Endothelial cell of umbilical vein (primary cell): ENCODE measurements at regions not wholly inside any gene's neighbourhood (a gene's known extent, or its start where the extent isn't known, plus 50 kb on each side); places are given as distances from the start of the nearest gene placed in this dataset.
A peak's percentile ranks its signal among the peaks of the same experiment; 100 is the strongest.
"Not testable (repeated sequence)": the region's sequence is repeated elsewhere in the genome, so short reads cannot be mapped to it uniquely, and the experiment has no call there.

ENCODE experiments used
- BruUV-seq: library from RNA; stranded (reverse); fragments of 400-500 nt; replicated peaks from 2 replicates; lab custom pipeline; 2021; lab: Mats Ljungman, UMichigan
- CTCF ChIA-PET: fragments of 300-600, 350-600 bp; sonication (Branson Sonifier 250); formaldehyde crosslinking; loops from one replicate; lab custom pipeline; 2021; ENCODE audit warnings: antibody characterized with exemption, inconsistent platforms; lab: Charles Lee
- POLR2A ChIA-PET: fragments of 300-600, 350-600 bp; sonication (Branson Sonifier 250); formaldehyde crosslinking; loops from one replicate; lab custom pipeline; 2021; ENCODE audit warnings: antibody characterized with exemption, inconsistent platforms; lab: Charles Lee
- DNase-seq: peaks from one replicate; pipeline ENCODE4 v3.0.0-alpha.2; 2011; ENCODE audit warnings: low read depth, low spot score
- FAIRE-seq: peaks from 2 replicates; lab custom pipeline; 2011; peaks lifted over from hg19 to GRCh38; lab: Jason Lieb, UNC
- H2AFZ ChIP-seq: 2 replicates; pipeline ENCODE4 v1.6.0; 2012; ENCODE audit warnings: low read depth, low read length, control low read depth, inconsistent platforms
- H3K27ac ChIP-seq: 2 replicates; pipeline ENCODE4 v1.5.1; 2011; ENCODE audit warnings: low read depth, mild to moderate bottlenecking, control low read depth, low read length, moderate library complexity; ENCODE audit not compliant: insufficient read depth
- H3K27me3 ChIP-seq, 2 experiments: 2 replicates each; pipeline versions ENCODE4 v1.6.0 to v1.6.1; 2011; ENCODE audit warnings: low read length in 2 of 2, mixed read lengths in 1 of 2; ENCODE audit not compliant: control insufficient read depth in 2 of 2, insufficient read depth in 2 of 2
- H3K36me3 ChIP-seq, 2 experiments: 2 replicates in 1 of 2; 3 replicates in 1 of 2; pipeline ENCODE4 v1.5.1; 2011; ENCODE audit warnings: low read length in 2 of 2, mild to moderate bottlenecking in 1 of 2, moderate library complexity in 1 of 2; ENCODE audit not compliant: control insufficient read depth in 2 of 2, insufficient read depth in 2 of 2; ENCODE audit errors: extremely low read depth in 1 of 2
- H3K4me1 ChIP-seq: 3 replicates; pipeline ENCODE4 v1.5.1; 2011; ENCODE audit warnings: mild to moderate bottlenecking, low read length; ENCODE audit not compliant: control insufficient read depth, insufficient read depth; ENCODE audit errors: extremely low read depth
- H3K4me2 ChIP-seq: 2 replicates; pipeline ENCODE4 v1.6.1; 2011; ENCODE audit warnings: low read length, control low read depth, mixed read lengths; ENCODE audit not compliant: insufficient read depth
- H3K4me3 ChIP-seq, 3 experiments: fragments of 200-600 bp in 1 of 3; sonication (generic), shearing (Covaris generic) in 1 of 3; replicated peaks in 1 of 3; 2 replicates each; pipeline ENCODE4 v1.5.1; 2011 to 2016; ENCODE audit warnings: control low read depth in 3 of 3, low read length in 3 of 3, mild to moderate bottlenecking in 2 of 3, inconsistent platforms in 1 of 3, low read depth in 1 of 3, moderate library complexity in 1 of 3; ENCODE audit not compliant: insufficient read depth in 1 of 3
- H3K79me2 ChIP-seq: 2 replicates; pipeline ENCODE4 v1.6.0; 2012; ENCODE audit warnings: low read length, inconsistent platforms; ENCODE audit not compliant: control insufficient read depth, insufficient read depth
- H3K9ac ChIP-seq: replicated peaks from 2 replicates; pipeline ENCODE3; 2011; ENCODE audit warnings: low read length, control low read depth; ENCODE audit not compliant: insufficient read depth; ENCODE audit errors: extremely low read depth
- H3K9me1 ChIP-seq: replicated peaks from 3 replicates; pipeline ENCODE4 v1.6.0; 2011; ENCODE audit warnings: mild to moderate bottlenecking, low read length; ENCODE audit not compliant: control insufficient read depth, insufficient read depth; ENCODE audit errors: extremely low read depth
- H3K9me3 ChIP-seq: replicated peaks from 2 replicates; pipeline ENCODE4 v1.5.1; 2012; ENCODE audit warnings: low read length, inconsistent platforms; ENCODE audit not compliant: control insufficient read depth, insufficient read depth
- H4K20me1 ChIP-seq: replicated peaks from 2 replicates; pipeline ENCODE3; 2011; ENCODE audit warnings: mild to moderate bottlenecking, low read length; ENCODE audit not compliant: control insufficient read depth, insufficient read depth; ENCODE audit errors: extremely low read depth
- FOS ChIP-seq: IDR thresholded peaks from 2 replicates; pipeline ENCODE4 v1.6.1; 2011; ENCODE audit warnings: mild to moderate bottlenecking, low read length, moderate library complexity, borderline replicate concordance; ENCODE audit not compliant: insufficient read depth
- GATA2 ChIP-seq: IDR thresholded peaks from 2 replicates; pipeline ENCODE4 v1.7.0; 2011; ENCODE audit warnings: low read depth, mild to moderate bottlenecking, moderate library complexity, mixed read lengths, low read length; ENCODE audit not compliant: insufficient read length, insufficient read depth
- JUN ChIP-seq: IDR thresholded peaks from 2 replicates; pipeline ENCODE4 v1.6.1; 2011; ENCODE audit warnings: borderline replicate concordance, low read depth; ENCODE audit not compliant: insufficient read length, insufficient read depth
- MYC ChIP-seq: IDR thresholded peaks from one replicate; pipeline ENCODE4 v1.6.1; 2011; ENCODE audit warnings: mild to moderate bottlenecking, low read depth, low read length
- POLR2A ChIP-seq: IDR thresholded peaks from 2 replicates; pipeline ENCODE4 v1.6.1; 2012; ENCODE audit warnings: low read depth, mild to moderate bottlenecking, control low read depth, low read length
- dilution Hi-C: fragments of 300-500 bp; cut with MboI; formaldehyde crosslinking; loops from one replicate; pipeline ENCODE4 v1.15.0; 2019; ENCODE audit warnings: low sequenced_read_pairs; ENCODE audit not compliant: extremely low pct_ligation_motif_present
- intact Hi-C: fragments of 100-400 bp; cut with micrococcal nuclease; formaldehyde crosslinking; loops from one replicate; pipeline ENCODE4 v1.10.0; 2022
- TF ChIP-seq, protein P1 (sequence below), 2 donors: IDR thresholded peaks; 1 replicate in 1 of 2; 2 replicates in 1 of 2; pipeline ENCODE4 v1.5.1; 2011; ENCODE audit warnings: low read length in 2 of 2, mild to moderate bottlenecking in 2 of 2, moderate library complexity in 2 of 2, control low read depth in 1 of 2, inconsistent platforms in 1 of 2, low read depth in 1 of 2; ENCODE audit not compliant: insufficient read depth in 1 of 2; ENCODE audit errors: extremely low read depth in 1 of 2
- TF ChIP-seq, protein P2 (sequence below): IDR thresholded peaks from 2 replicates; pipeline ENCODE4 v1.6.1; 2011; ENCODE audit not compliant: insufficient read depth, insufficient read length

DNA sequence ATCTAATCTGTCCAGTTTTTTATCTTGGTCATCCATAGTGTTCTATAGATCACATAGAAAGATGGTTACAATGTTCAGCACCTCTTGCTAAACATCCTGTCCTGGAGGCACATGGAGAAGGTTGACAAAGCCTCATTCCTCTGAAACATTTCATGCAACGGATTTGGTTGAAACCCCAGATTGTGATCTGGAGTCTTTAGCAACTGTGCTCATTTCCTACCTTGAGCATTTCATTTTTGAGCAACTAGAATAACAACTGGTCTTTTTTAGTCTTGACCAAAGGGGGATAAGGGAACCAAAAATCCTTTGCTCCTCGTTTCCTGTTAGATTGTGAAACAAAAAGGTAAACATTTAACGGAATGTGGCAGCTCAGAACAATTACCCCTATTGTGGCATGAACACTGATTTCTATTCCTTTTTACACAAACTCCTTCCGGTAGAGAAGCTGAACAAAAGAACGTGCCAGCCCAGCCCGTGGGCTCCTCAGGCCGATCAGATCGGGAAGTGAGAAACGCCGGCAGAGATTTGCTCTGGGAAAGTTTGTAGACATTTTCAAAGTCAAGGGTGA, 94.7 kb upstream of the ERRFI1 start:
- TF ChIP-seq, protein P1, sequence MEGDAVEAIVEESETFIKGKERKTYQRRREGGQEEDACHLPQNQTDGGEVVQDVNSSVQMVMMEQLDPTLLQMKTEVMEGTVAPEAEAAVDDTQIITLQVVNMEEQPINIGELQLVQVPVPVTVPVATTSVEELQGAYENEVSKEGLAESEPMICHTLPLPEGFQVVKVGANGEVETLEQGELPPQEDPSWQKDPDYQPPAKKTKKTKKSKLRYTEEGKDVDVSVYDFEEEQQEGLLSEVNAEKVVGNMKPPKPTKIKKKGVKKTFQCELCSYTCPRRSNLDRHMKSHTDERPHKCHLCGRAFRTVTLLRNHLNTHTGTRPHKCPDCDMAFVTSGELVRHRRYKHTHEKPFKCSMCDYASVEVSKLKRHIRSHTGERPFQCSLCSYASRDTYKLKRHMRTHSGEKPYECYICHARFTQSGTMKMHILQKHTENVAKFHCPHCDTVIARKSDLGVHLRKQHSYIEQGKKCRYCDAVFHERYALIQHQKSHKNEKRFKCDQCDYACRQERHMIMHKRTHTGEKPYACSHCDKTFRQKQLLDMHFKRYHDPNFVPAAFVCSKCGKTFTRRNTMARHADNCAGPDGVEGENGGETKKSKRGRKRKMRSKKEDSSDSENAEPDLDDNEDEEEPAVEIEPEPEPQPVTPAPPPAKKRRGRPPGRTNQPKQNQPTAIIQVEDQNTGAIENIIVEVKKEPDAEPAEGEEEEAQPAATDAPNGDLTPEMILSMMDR (IDR thresholded peaks at IDR 0.05; ENCODE audit: extremely low read depth in 1 of 2, insufficient read depth in 1 of 2, low read depth in 1 of 2, low read length in 2 of 2): no peak
- TF ChIP-seq, protein P2, sequence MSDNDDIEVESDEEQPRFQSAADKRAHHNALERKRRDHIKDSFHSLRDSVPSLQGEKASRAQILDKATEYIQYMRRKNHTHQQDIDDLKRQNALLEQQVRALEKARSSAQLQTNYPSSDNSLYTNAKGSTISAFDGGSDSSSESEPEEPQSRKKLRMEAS: peak; percentile 10
- TF ChIP-seq JUN: no peak
- no peak for TF ChIP-seq FOS
- TF ChIP-seq GATA2: peak; percentile 86
- TF ChIP-seq POLR2A: no peak
- TF ChIP-seq MYC: no peak

DNA sequence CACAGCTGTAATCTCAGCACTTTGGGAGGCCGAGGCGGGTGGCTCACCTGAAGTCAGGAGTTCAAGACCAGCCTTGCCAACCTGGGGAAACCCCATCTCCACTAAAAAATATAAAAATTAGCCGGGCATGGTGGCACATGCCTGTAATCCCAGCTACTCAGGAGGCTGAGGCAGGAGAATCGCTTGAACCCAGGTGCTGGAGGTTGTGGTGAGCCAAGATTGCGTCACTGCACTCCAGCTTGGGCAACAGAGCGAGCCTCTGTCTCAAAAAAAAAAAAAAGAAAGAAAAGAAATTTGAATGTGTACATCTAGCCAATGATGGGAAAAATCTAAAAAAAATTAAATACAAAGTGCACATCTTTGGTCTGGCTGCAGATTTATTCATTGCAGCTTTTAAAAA, 92.6 kb upstream of the ERRFI1 start:
- peaks cover 51% of the 10 kb centered on the region for H3K4me1 ChIP-seq
- H2AFZ ChIP-seq, DNase-seq, intact Hi-C loops, H3K27ac ChIP-seq, CTCF ChIA-PET, FAIRE-seq, BruUV-seq, H3K79me2 ChIP-seq, H3K27me3 ChIP-seq, H3K4me3 ChIP-seq, H3K9me3 ChIP-seq, POLR2A ChIA-PET, H3K36me3 ChIP-seq, dilution Hi-C loops, H3K9me1 ChIP-seq, H3K9ac ChIP-seq, H4K20me1 ChIP-seq, H3K4me2 ChIP-seq: not testable (repeated sequence)

More for the DNA sequence above, 94.7 kb upstream of the ERRFI1 start:
- FAIRE-seq (no peak), DNase-seq (peak; percentile 93)
- dilution Hi-C loops (no loop called here), intact Hi-C loops (loop anchor here (1.0 to 2.0 kb wide), 7 partner anchors 23 to 118 kb away; partner anchors contain the start of gene ERRFI1)
- Histone ChIP-seq H3K79me2 (no peaks in the 10 kb centered on the region), H3K27me3 (no peaks in the 10 kb centered on the region), H3K9me1 (no peaks in the 10 kb centered on the region), H3K4me3 (peak overlapping the region in 1 of 3 experiments; percentile 6), H2AFZ (no peak overlapping the region), H3K4me2 (peak overlapping the region; percentile 52), H3K9ac (peak overlapping the region; percentile 90), H3K36me3 (no peaks in the 10 kb centered on the region), H4K20me1 (no peaks in the 10 kb centered on the region), H3K9me3 (no peaks in the 10 kb centered on the region), H3K4me1 (peaks cover 51% of the 10 kb centered on the region), H3K27ac (peak overlapping the region; percentile 96)
- ChIA-PET POLR2A (interaction anchor here (1.0 to 3.4 kb wide), 6 partner anchors 13 to 106 kb away, joined by 3 to 19 read pairs (median 4); no protein-coding TSS in a partner anchor), CTCF (interaction anchor here (0.7 to 4.0 kb wide), 17 partner anchors 13 to 194 kb away, joined by 3 to 25 read pairs (median 5); no protein-coding TSS in a partner anchor)
- BruUV-seq: TSS peak; percentile 69
